SK-N-SH treated with all-trans-retinoic acid at 6 μM for 48 hours (cell line): ENCODE measurements at regions not wholly inside any gene's neighbourhood (a gene's known extent, or its start where the extent isn't known, plus 50 kb on each side); places are given as distances from the start of the nearest gene placed in this dataset.
"Not testable (repeated sequence)": the region's sequence is repeated elsewhere in the genome, so short reads cannot be mapped to it uniquely, and the experiment has no call there.

ENCODE experiments used
- ATAC-seq: fragments of 200-7000 bp; cut with Tn5 transposase; 3 replicates; pipeline ENCODE4 v1.9.1; 2020; ENCODE audit warnings: mild to moderate bottlenecking, moderate library complexity
- ARNTL ChIP-seq: fragments of 450-650 bp; formaldehyde crosslinking; IDR thresholded peaks from 2 replicates; pipeline ENCODE4 v1.5.0; 2020; ENCODE audit warnings: low read depth, mild to moderate bottlenecking, moderate library complexity, borderline replicate concordance
- BACH2 ChIP-seq: fragments of 250-450 bp; sonication (Bioruptor Pico); IDR thresholded peaks from 2 replicates; pipeline ENCODE4 v1.9.0; 2021; ENCODE audit warnings: mild to moderate bottlenecking, borderline replicate concordance
- CSDC2 ChIP-seq: fragments of 250-450 bp; sonication (Bioruptor Pico); IDR thresholded peaks from 2 replicates; pipeline ENCODE4 v1.5.0; 2020; ENCODE audit warnings: mild to moderate bottlenecking, moderate library complexity
- ESRRG ChIP-seq: fragments of 250-450 bp; sonication (Bioruptor Pico); IDR thresholded peaks from 2 replicates; pipeline ENCODE4 v1.6.1; 2021; ENCODE audit warnings: mild to moderate bottlenecking
- GLIS3 ChIP-seq: fragments of 250-450 bp; sonication (Bioruptor Pico); IDR thresholded peaks from 2 replicates; pipeline ENCODE4 v1.5.0; 2020; ENCODE audit warnings: mild to moderate bottlenecking, moderate library complexity
- ISL1 ChIP-seq: fragments of 250-450 bp; sonication (Bioruptor Pico); IDR thresholded peaks from 2 replicates; pipeline ENCODE4 v2.1.2; 2022; ENCODE audit warnings: mild to moderate bottlenecking, moderate library complexity
- OSR1 ChIP-seq: fragments of 250-450 bp; sonication (Bioruptor Pico); IDR thresholded peaks from 2 replicates; pipeline ENCODE4 v1.8.0; 2022; ENCODE audit warnings: moderate library complexity, mild to moderate bottlenecking, inconsistent platforms
- PPARA ChIP-seq: fragments of 250-450 bp; sonication (Bioruptor Pico); IDR thresholded peaks from 2 replicates; pipeline ENCODE4 v1.5.0; 2020; ENCODE audit warnings: mild to moderate bottlenecking, borderline replicate concordance
- RARB ChIP-seq: fragments of 250-450 bp; sonication (Bioruptor Pico); IDR thresholded peaks from 2 replicates; pipeline ENCODE4 v1.8.0; 2021; ENCODE audit warnings: mild to moderate bottlenecking, moderate library complexity
- TCF4 ChIP-seq: fragments of 250-450 bp; sonication (Bioruptor Pico); IDR thresholded peaks from 2 replicates; pipeline ENCODE4 v1.8.0; 2021; ENCODE audit warnings: mild to moderate bottlenecking, moderate library complexity, borderline replicate concordance
- TOX ChIP-seq: fragments of 250-450 bp; sonication (Bioruptor Pico); IDR thresholded peaks from 2 replicates; pipeline ENCODE4 v1.8.0; 2021; ENCODE audit warnings: mild to moderate bottlenecking, moderate library complexity, borderline replicate concordance
- TSHZ2 ChIP-seq: fragments of 250-450 bp; sonication (Bioruptor Pico); IDR thresholded peaks from 2 replicates; pipeline ENCODE4 v1.5.0; 2020; ENCODE audit warnings: mild to moderate bottlenecking, moderate library complexity
- ZC3H10 ChIP-seq: fragments of 250-450 bp; sonication (Bioruptor Pico); IDR thresholded peaks from 2 replicates; pipeline ENCODE4 v1.5.1; 2021; ENCODE audit warnings: mild to moderate bottlenecking, moderate library complexity
- ZFP3 ChIP-seq: fragments of 250-450 bp; sonication (Bioruptor Pico); IDR thresholded peaks from 2 replicates; pipeline ENCODE4 v1.5.0; 2020; ENCODE audit warnings: mild to moderate bottlenecking, moderate library complexity
- ZFP30 ChIP-seq: fragments of 450-650 bp; formaldehyde crosslinking; IDR thresholded peaks from 2 replicates; pipeline ENCODE4 v1.5.0; 2022; ENCODE audit warnings: mild to moderate bottlenecking, moderate library complexity
- ZNF565 ChIP-seq: fragments of 450-650 bp; formaldehyde crosslinking; conservative IDR thresholded peaks from 2 replicates; pipeline ENCODE4 v1.5.0; 2020; ENCODE audit warnings: low read depth, mild to moderate bottlenecking, moderate library complexity
- ZNF70 ChIP-seq: fragments of 450-650 bp; formaldehyde crosslinking; IDR thresholded peaks from 2 replicates; pipeline ENCODE4 v1.5.0; 2020; ENCODE audit warnings: mild to moderate bottlenecking, moderate library complexity
- ZNF8 ChIP-seq: fragments of 450-650 bp; formaldehyde crosslinking; IDR thresholded peaks from 2 replicates; pipeline ENCODE4 v1.5.0; 2020; ENCODE audit warnings: mild to moderate bottlenecking, moderate library complexity
- TF ChIP-seq, protein P1 (sequence below): fragments of 250-450 bp; sonication (Bioruptor Pico); IDR thresholded peaks from 2 replicates; pipeline ENCODE4 v1.8.0; 2020; ENCODE audit warnings: mild to moderate bottlenecking, moderate library complexity, borderline replicate concordance
- TF ChIP-seq, protein P2 (sequence below): fragments of 250-450 bp; sonication (Bioruptor Pico); IDR thresholded peaks from 2 replicates; pipeline ENCODE4 v1.5.1; 2020; ENCODE audit warnings: low read depth, mild to moderate bottlenecking, moderate library complexity

DNA sequence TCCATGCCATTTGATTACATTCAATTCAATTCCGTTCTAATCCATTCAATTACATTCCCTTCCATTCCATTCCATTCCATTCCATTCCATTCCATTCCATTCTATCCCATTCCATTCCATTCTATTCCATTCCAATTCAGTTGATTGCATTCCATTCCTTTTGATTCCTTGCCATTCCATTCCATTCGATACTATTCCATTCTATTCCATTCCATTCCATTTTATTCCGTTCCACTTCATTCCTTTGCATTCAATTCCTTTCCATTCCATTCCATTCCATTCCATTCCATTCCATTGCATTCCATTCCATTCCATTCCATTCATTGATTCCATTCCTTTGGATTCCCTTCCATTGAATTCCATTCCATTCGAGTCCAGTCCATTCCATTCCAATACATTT is 2574.0 kb upstream of the TPTE start:
- TF ChIP-seq ESRRG (CRISPR knock-in tag) (no peak), TCF4 (CRISPR knock-in tag) (no peak), ZFP3 (CRISPR knock-in tag) (no peak), GLIS3 (no peak), ZNF565 (no peak), OSR1 (CRISPR knock-in tag) (no peak), RARB (CRISPR knock-in tag) (no peak), BACH2 (CRISPR knock-in tag) (no peak), ZNF70 (CRISPR knock-in tag) (no peak)
- TF ChIP-seq, all 23 proteins: peak for 0

DNA sequence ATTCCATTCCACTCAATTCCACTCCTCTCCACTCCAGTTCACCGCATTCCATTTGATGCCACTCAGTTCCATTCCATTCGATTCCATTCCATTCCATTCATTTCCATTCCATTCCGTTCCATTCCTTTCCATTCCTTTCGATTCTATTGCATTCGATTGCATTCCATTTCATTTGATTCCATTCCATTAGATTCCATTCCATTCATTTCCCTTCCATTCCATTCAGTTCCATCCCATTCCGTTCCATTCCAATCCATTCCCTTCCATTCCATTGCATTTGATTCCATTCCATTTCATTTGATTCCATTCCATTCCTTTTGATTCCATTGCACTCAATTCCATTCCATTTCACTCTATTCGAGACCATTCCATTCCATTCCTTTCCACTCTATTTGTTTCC is 2572.7 kb upstream of the TPTE start:
- ATAC-seq = not testable (repeated sequence)

More for the DNA sequence above, 2574.0 kb upstream of the TPTE start:
- no peak for ATAC-seq

- not testable (repeated sequence) for ATAC-seq
Measured at GRCh38 chr21:7949882-7950281, 2571.5 kb upstream of the TPTE start.

GRCh38 chr21:7951854-7952519 is 2569.4 kb upstream of the TPTE start:
- no peak for ATAC-seq

GRCh38 chr21:7952648-7953047 is 2568.7 kb upstream of the TPTE start:
- ATAC-seq = no peak
- TF ChIP-seq ZNF8 (CRISPR knock-in tag) = no peak
- TF ChIP-seq, protein P1, sequence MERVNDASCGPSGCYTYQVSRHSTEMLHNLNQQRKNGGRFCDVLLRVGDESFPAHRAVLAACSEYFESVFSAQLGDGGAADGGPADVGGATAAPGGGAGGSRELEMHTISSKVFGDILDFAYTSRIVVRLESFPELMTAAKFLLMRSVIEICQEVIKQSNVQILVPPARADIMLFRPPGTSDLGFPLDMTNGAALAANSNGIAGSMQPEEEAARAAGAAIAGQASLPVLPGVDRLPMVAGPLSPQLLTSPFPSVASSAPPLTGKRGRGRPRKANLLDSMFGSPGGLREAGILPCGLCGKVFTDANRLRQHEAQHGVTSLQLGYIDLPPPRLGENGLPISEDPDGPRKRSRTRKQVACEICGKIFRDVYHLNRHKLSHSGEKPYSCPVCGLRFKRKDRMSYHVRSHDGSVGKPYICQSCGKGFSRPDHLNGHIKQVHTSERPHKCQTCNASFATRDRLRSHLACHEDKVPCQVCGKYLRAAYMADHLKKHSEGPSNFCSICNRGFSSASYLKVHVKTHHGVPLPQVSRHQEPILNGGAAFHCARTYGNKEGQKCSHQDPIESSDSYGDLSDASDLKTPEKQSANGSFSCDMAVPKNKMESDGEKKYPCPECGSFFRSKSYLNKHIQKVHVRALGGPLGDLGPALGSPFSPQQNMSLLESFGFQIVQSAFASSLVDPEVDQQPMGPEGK (CRISPR knock-in tag) = no peak
- TF ChIP-seq BACH2 (CRISPR knock-in tag) = no peak
- TF ChIP-seq CSDC2 (CRISPR knock-in tag) = no peak
- TF ChIP-seq TSHZ2 (CRISPR knock-in tag) = no peak
- TF ChIP-seq, protein P2, sequence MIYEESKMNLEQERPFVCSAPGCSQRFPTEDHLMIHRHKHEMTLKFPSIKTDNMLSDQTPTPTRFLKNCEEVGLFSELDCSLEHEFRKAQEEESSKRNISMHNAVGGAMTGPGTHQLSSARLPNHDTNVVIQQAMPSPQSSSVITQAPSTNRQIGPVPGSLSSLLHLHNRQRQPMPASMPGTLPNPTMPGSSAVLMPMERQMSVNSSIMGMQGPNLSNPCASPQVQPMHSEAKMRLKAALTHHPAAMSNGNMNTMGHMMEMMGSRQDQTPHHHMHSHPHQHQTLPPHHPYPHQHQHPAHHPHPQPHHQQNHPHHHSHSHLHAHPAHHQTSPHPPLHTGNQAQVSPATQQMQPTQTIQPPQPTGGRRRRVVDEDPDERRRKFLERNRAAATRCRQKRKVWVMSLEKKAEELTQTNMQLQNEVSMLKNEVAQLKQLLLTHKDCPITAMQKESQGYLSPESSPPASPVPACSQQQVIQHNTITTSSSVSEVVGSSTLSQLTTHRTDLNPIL (CRISPR knock-in tag) = no peak
- no peak for TF ChIP-seq ARNTL (CRISPR knock-in tag)
- TF ChIP-seq ESRRG (CRISPR knock-in tag) = no peak
- no peak for TF ChIP-seq ZFP3 (CRISPR knock-in tag)
- TF ChIP-seq ZNF70 (CRISPR knock-in tag) = no peak
- no peak for TF ChIP-seq ISL1
- TF ChIP-seq TOX (CRISPR knock-in tag) = no peak
- no peak for TF ChIP-seq PPARA (CRISPR knock-in tag)

More at GRCh38 chr21:7951854-7952519, 2569.4 kb upstream of the TPTE start:
- TF ChIP-seq ZC3H10 (CRISPR knock-in tag) (no peak), ZFP3 (CRISPR knock-in tag) (no peak), ZNF8 (CRISPR knock-in tag) (no peak), ZNF565 (no peak)

DNA sequence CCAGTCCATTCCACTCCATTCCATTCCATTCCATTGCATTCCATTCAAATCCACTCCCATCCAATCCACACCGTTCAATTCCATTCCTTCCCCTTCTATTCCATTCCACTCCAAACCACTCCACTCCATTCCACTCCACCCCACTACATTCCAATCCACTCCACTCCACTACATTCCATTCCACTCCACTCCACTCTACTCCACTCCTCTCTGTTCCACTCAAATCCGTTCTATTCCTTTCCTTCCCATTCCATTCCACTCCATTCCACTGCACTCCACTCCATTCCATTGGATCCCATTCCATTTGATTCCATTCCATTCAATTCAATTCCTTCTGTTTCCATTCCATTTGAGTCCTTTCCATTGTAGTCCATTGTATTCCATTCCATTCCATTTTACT is 2568.3 kb upstream of the TPTE start:
- no peak for ATAC-seq
- TF ChIP-seq ZFP3 (CRISPR knock-in tag) (no peak), ARNTL (CRISPR knock-in tag) (no peak), ZC3H10 (CRISPR knock-in tag) (no peak), ZNF565 (no peak), PPARA (CRISPR knock-in tag) (no peak), ZNF70 (CRISPR knock-in tag) (no peak), ZNF8 (CRISPR knock-in tag) (no peak), TSHZ2 (CRISPR knock-in tag) (no peak), TCF4 (CRISPR knock-in tag) (no peak), BACH2 (CRISPR knock-in tag) (no peak), ZFP30 (no peak), RARB (CRISPR knock-in tag) (no peak), GLIS3 (no peak)
- TF ChIP-seq, protein P2 (CRISPR knock-in tag) = no peak
